ENCODE measurements at regions not wholly inside any gene's neighbourhood (a gene's known extent, or its start where the extent isn't known, plus 50 kb on each side); places are given as distances from the start of the nearest gene placed in this dataset.

DNA sequence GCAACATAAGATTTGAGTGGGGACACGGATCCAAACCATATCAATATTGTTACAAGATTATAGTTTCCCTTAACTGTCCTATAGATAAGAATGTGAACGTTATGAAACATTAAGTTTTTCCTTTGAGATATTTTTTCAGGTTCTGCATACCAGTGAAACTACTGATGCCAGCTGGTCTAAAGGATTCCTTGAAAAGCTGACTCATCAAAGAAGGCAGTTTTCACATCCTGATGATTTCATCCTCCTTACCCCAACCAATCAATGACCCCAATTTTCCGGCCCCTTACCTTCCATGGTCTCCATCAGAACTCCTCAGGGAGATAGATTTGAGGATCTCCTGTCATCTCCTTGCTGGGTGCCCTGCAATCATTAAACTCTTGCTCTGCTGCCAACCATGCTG is 64.1 kb upstream of the HS3ST4 start:
- no peak for DNase-seq
- H3K27ac Mint-ChIP-seq (ENCODE audit: unreplicated experiment), result no peak overlapping the region
- H3K9me3 Mint-ChIP-seq (ENCODE audit: unreplicated experiment), result peaks cover 2% of the 10 kb centered on the region
- H3K36me3 Mint-ChIP-seq (ENCODE audit: unreplicated experiment), result no peaks in the 10 kb centered on the region
- H3K27me3 Mint-ChIP-seq (ENCODE audit: unreplicated experiment), result peaks cover 7% of the 10 kb centered on the region
- H3K4me1 Mint-ChIP-seq (ENCODE audit: low read depth, unreplicated experiment), result no peaks in the 10 kb centered on the region
- H3K4me3 Mint-ChIP-seq (ENCODE audit: unreplicated experiment), result no peak overlapping the region
- no peak for TF ChIP-seq CTCF (IDR thresholded peaks at IDR 0.05; ENCODE audit: partially characterized antibody, unreplicated experiment)

- H3K4me1 Mint-ChIP-seq (ENCODE audit: low read depth, unreplicated experiment), result no peaks in the 10 kb centered on the region
- no peak for DNase-seq
- no peak for TF ChIP-seq CTCF (IDR thresholded peaks at IDR 0.05; ENCODE audit: partially characterized antibody, unreplicated experiment)
Observed at GRCh38 chr16:25626172-25626571, 65.6 kb upstream of the HS3ST4 start.

DNA sequence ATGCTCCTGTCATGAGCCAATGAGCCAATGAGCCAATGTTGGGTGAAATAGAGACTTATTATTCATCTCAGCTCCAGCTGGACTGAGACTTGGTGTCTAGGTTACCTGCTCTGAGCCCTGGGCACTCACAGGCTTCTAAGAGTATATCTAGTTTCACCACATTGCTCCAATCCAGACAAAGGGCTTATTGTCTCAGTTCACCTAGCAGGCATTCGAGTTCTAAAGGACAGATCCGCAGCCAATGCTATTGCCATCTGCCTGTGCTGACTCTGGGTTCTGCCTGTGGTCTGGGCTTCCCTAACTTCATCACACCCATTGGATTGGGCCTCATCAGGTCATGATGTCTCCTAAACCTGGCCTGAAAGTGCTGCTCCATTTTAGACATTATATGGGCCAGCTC is 66.1 kb upstream of the HS3ST4 start:
- Mint-ChIP-seq H3K4me3 (ENCODE audit: unreplicated experiment) (no peak overlapping the region), H3K36me3 (ENCODE audit: unreplicated experiment) (no peaks in the 10 kb centered on the region), H3K9me3 (ENCODE audit: unreplicated experiment) (peaks cover 5% of the 10 kb centered on the region), H3K4me1 (ENCODE audit: low read depth, unreplicated experiment) (no peaks in the 10 kb centered on the region), H3K27me3 (ENCODE audit: unreplicated experiment) (peaks cover 7% of the 10 kb centered on the region), H3K27ac (ENCODE audit: unreplicated experiment) (no peak overlapping the region)
- DNase-seq, result no peak
- no peak for TF ChIP-seq CTCF (IDR thresholded peaks at IDR 0.05; ENCODE audit: partially characterized antibody, unreplicated experiment)

More at GRCh38 chr16:25626172-25626571, 65.6 kb upstream of the HS3ST4 start:
- Mint-ChIP-seq H3K36me3 (ENCODE audit: unreplicated experiment) (no peaks in the 10 kb centered on the region), H3K27ac (ENCODE audit: unreplicated experiment) (no peak overlapping the region), H3K27me3 (ENCODE audit: unreplicated experiment) (peaks cover 7% of the 10 kb centered on the region), H3K9me3 (ENCODE audit: unreplicated experiment) (peaks cover 5% of the 10 kb centered on the region), H3K4me3 (ENCODE audit: unreplicated experiment) (no peak overlapping the region)

GRCh38 chr16:25614716-25615265 is 77.0 kb upstream of the HS3ST4 start:
- Mint-ChIP-seq H3K4me1 (ENCODE audit: low read depth, unreplicated experiment) (peaks cover 4% of the 10 kb centered on the region), H3K27ac (ENCODE audit: unreplicated experiment) (peak overlapping the region; percentile 5), H3K4me3 (ENCODE audit: unreplicated experiment) (no peak overlapping the region), H3K27me3 (ENCODE audit: unreplicated experiment) (peaks cover 2% of the 10 kb centered on the region), H3K9me3 (ENCODE audit: unreplicated experiment) (peaks cover 1% of the 10 kb centered on the region), H3K36me3 (ENCODE audit: unreplicated experiment) (no peaks in the 10 kb centered on the region)
- no peak for DNase-seq
- TF ChIP-seq CTCF (IDR thresholded peaks at IDR 0.05; ENCODE audit: partially characterized antibody, unreplicated experiment), result no peak

- Mint-ChIP-seq H3K27me3 (ENCODE audit: unreplicated experiment) (peaks cover 2% of the 10 kb centered on the region), H3K4me1 (ENCODE audit: low read depth, unreplicated experiment) (peaks cover 4% of the 10 kb centered on the region), H3K36me3 (ENCODE audit: unreplicated experiment) (no peaks in the 10 kb centered on the region), H3K9me3 (ENCODE audit: unreplicated experiment) (peaks cover 1% of the 10 kb centered on the region), H3K4me3 (ENCODE audit: unreplicated experiment) (no peak overlapping the region), H3K27ac (ENCODE audit: unreplicated experiment) (no peak overlapping the region)
- no peak for DNase-seq
- no peak for TF ChIP-seq CTCF (IDR thresholded peaks at IDR 0.05; ENCODE audit: partially characterized antibody, unreplicated experiment)
Observed at GRCh38 chr16:25613931-25614330, 77.8 kb upstream of the HS3ST4 start.

All from glutamatergic neuron (in vitro differentiated cells).